Osteoblast (primary cell): ENCODE measurements at regions not wholly inside any gene's neighbourhood (a gene's known extent, or its start where the extent isn't known, plus 50 kb on each side); places are given as distances from the start of the nearest gene placed in this dataset.

Experiments
- DNase-seq: peaks from one replicate; pipeline ENCODE4 v3.0.0; 2011; ENCODE audit warnings: low spot score, mixed read lengths; ENCODE audit not compliant: insufficient read length; ENCODE audit errors: missing footprints
- H2AFZ ChIP-seq: 2 replicates; pipeline ENCODE4 v1.6.0; 2011; ENCODE audit warnings: mild to moderate bottlenecking, low read length
- H3K27ac ChIP-seq: 2 replicates; pipeline ENCODE4 v1.5.1; 2011; ENCODE audit warnings: mild to moderate bottlenecking, low read depth, low read length, moderate library complexity
- H3K27me3 ChIP-seq: 2 replicates; pipeline ENCODE4 v1.6.0; 2012; ENCODE audit warnings: mild to moderate bottlenecking, control low read depth, inconsistent platforms, low read length, moderate library complexity; ENCODE audit not compliant: insufficient read depth
- H3K36me3 ChIP-seq: 2 replicates; pipeline ENCODE4 v1.5.1; 2011; ENCODE audit warnings: mild to moderate bottlenecking, low read length, control low read depth, moderate library complexity; ENCODE audit not compliant: insufficient read depth
- H3K4me1 ChIP-seq: 2 replicates; pipeline ENCODE4 v1.5.1; 2011; ENCODE audit warnings: mild to moderate bottlenecking, low read length, control low read depth, moderate library complexity; ENCODE audit not compliant: insufficient read depth
- H3K4me2 ChIP-seq: 2 replicates; pipeline ENCODE4 v1.6.0; 2011; ENCODE audit warnings: mild to moderate bottlenecking, low read length; ENCODE audit not compliant: insufficient read depth
- H3K4me3 ChIP-seq: fragments of 200-600 bp; sonication (generic); 3 replicates; pipeline ENCODE4 v1.5.1; 2012; ENCODE audit warnings: mild to moderate bottlenecking, low read length, inconsistent platforms; ENCODE audit not compliant: insufficient read depth
- H3K79me2 ChIP-seq: 2 replicates; pipeline ENCODE4 v1.6.0; 2012; ENCODE audit warnings: mild to moderate bottlenecking, low read length, control low read depth, inconsistent platforms; ENCODE audit not compliant: insufficient read depth
- H3K9me3 ChIP-seq: 2 replicates; pipeline ENCODE4 v1.5.1; 2011; ENCODE audit warnings: low read depth, low read length, control low read depth
- H4K20me1 ChIP-seq: 2 replicates; pipeline ENCODE4 v1.6.0; 2012; ENCODE audit warnings: mild to moderate bottlenecking, low read length, control low read depth; ENCODE audit not compliant: insufficient read depth
- CTCF ChIP-seq: IDR thresholded peaks from 2 replicates; pipeline ENCODE4 v1.5.1; 2011; ENCODE audit warnings: mild to moderate bottlenecking, low read depth, low read length, moderate library complexity; ENCODE audit errors: extremely low read depth

- peaks cover 86% of the 10 kb centered on the region for H3K27me3 ChIP-seq
- H4K20me1 ChIP-seq = peaks cover 3% of the 10 kb centered on the region
- H3K36me3 ChIP-seq = no peaks in the 10 kb centered on the region
- peak; percentile 67 for TF ChIP-seq CTCF
- no peaks in the 10 kb centered on the region for H3K9me3 ChIP-seq
- H3K79me2 ChIP-seq = no peaks in the 10 kb centered on the region
- H3K4me3 ChIP-seq = no peak overlapping the region
- peaks cover 26% of the 10 kb centered on the region for H3K4me1 ChIP-seq
- no peak for DNase-seq
- no peak overlapping the region for H3K4me2 ChIP-seq
- H2AFZ ChIP-seq = no peak overlapping the region
- no peak overlapping the region for H3K27ac ChIP-seq
Measured at GRCh38 chr11:43573233-43573632, 107.3 kb upstream of the HSD17B12 start.

GRCh38 chr11:43573873-43574272, 106.7 kb upstream of the HSD17B12 start:
- DNase-seq = no peak
- Histone ChIP-seq H3K4me3 (no peak overlapping the region), H2AFZ (no peak overlapping the region)

GRCh38 chr11:43574411-43574810, 106.1 kb upstream of the HSD17B12 start:
- H3K36me3 ChIP-seq = no peaks in the 10 kb centered on the region
- no peak for DNase-seq
- TF ChIP-seq CTCF = no peak
- H3K27ac ChIP-seq = no peak overlapping the region
- H3K4me1 ChIP-seq = peaks cover 28% of the 10 kb centered on the region
- no peaks in the 10 kb centered on the region for H3K79me2 ChIP-seq
- no peak overlapping the region for H2AFZ ChIP-seq
- H3K27me3 ChIP-seq = peaks cover 85% of the 10 kb centered on the region
- H3K9me3 ChIP-seq = no peaks in the 10 kb centered on the region
- peaks cover 3% of the 10 kb centered on the region for H4K20me1 ChIP-seq
- no peak overlapping the region for H3K4me3 ChIP-seq
- H3K4me2 ChIP-seq = no peak overlapping the region

More at GRCh38 chr11:43573873-43574272, 106.7 kb upstream of the HSD17B12 start:
- Histone ChIP-seq H3K4me1 (peaks cover 28% of the 10 kb centered on the region), H3K79me2 (no peaks in the 10 kb centered on the region), H3K4me2 (no peak overlapping the region), H3K36me3 (no peaks in the 10 kb centered on the region), H3K9me3 (no peaks in the 10 kb centered on the region), H3K27me3 (peaks cover 87% of the 10 kb centered on the region), H3K27ac (no peak overlapping the region), H4K20me1 (peaks cover 3% of the 10 kb centered on the region)
- no peak for TF ChIP-seq CTCF

- H3K4me1 ChIP-seq = peaks cover 28% of the 10 kb centered on the region
- DNase-seq = peak; percentile 91
- no peak for TF ChIP-seq CTCF
- no peaks in the 10 kb centered on the region for H3K79me2 ChIP-seq
- H3K9me3 ChIP-seq = no peaks in the 10 kb centered on the region
- H3K4me3 ChIP-seq = peak overlapping the region; percentile 60
- peak overlapping the region; percentile 82 for H3K4me2 ChIP-seq
- peak overlapping the region; percentile 0 for H2AFZ ChIP-seq
- H3K27me3 ChIP-seq = peaks cover 85% of the 10 kb centered on the region
- no peaks in the 10 kb centered on the region for H3K36me3 ChIP-seq
- no peak overlapping the region for H3K27ac ChIP-seq
- peaks cover 3% of the 10 kb centered on the region for H4K20me1 ChIP-seq
Measured at GRCh38 chr11:43574949-43575912, 105.3 kb upstream of the HSD17B12 start.
